ENCODE measurements at regions not wholly inside any gene's neighbourhood (a gene's known extent, or its start where the extent isn't known, plus 50 kb on each side); places are given as distances from the start of the nearest gene placed in this dataset.
"Not testable (repeated sequence)": the region's sequence is repeated elsewhere in the genome, so short reads cannot be mapped to it uniquely, and the experiment has no call there.

DNA sequence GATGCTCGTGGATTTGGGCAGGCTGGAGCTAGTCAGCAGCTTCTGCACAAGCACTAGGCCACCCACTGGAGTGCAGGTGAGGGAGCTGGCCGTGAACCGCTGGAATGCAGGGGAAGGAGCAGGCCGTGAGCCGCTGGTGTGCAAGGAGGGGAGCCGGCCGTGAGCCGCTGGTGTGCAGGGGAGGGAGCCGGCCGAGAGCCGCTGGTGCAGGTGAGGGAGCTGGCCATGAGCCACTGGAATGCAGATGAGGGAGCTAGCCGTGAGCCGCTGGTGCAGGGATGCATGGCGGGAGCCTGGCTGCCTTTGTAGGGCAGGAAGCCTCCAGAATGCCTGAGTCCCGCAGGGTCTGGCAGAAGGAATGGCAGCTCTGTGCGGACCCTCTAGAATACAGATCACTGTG is 4220.0 kb upstream of the OR11H1 start:
- Histone ChIP-seq H3K4me3 (no peak overlapping the region), H3K27me3 (replicated peaks; ENCODE audit: insufficient read depth) (no peaks in the 10 kb centered on the region), H3K36me3 (no peaks in the 10 kb centered on the region), H3K4me1 (ENCODE audit: control insufficient read depth in 1 of 2, low read depth in 2 of 2) (no peaks in the 10 kb centered on the region), H3K9me3 (peaks cover 3% of the 10 kb centered on the region), H3K27ac (no peak overlapping the region)
- TF ChIP-seq, protein P1, sequence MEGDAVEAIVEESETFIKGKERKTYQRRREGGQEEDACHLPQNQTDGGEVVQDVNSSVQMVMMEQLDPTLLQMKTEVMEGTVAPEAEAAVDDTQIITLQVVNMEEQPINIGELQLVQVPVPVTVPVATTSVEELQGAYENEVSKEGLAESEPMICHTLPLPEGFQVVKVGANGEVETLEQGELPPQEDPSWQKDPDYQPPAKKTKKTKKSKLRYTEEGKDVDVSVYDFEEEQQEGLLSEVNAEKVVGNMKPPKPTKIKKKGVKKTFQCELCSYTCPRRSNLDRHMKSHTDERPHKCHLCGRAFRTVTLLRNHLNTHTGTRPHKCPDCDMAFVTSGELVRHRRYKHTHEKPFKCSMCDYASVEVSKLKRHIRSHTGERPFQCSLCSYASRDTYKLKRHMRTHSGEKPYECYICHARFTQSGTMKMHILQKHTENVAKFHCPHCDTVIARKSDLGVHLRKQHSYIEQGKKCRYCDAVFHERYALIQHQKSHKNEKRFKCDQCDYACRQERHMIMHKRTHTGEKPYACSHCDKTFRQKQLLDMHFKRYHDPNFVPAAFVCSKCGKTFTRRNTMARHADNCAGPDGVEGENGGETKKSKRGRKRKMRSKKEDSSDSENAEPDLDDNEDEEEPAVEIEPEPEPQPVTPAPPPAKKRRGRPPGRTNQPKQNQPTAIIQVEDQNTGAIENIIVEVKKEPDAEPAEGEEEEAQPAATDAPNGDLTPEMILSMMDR (IDR thresholded peaks at IDR 0.05) = no peak
- DNase-seq (ENCODE audit: low spot score) (no peak), ATAC-seq (ENCODE audit: insufficient number of reproducible peaks, low FRiP score, low read depth) (no peak)

DNA sequence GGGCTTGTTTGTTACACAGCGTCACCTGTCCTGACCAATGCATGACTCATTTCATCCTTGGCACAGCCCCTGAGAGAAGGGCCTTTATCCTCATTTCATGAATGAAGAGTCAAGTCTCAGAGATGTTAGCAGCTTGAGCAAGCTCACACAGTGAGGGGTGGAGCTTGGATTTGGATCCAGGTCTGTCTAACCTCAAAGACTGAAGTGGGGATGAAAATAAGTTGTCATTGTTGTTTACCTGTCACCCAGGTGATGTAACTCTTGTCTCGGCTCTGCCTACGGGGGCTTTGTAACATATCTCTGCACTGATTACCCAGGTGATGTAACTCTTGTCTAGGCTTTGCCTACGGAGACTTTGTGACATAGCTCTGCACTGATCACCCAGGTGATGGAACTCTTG is 4218.2 kb upstream of the OR11H1 start:
- ATAC-seq (ENCODE audit: insufficient number of reproducible peaks, low FRiP score, low read depth); H3K9me3 ChIP-seq; DNase-seq (ENCODE audit: low spot score); H3K4me3 ChIP-seq; H3K4me1 ChIP-seq (ENCODE audit: control insufficient read depth in 1 of 2, low read depth in 2 of 2); H3K27ac ChIP-seq; H3K36me3 ChIP-seq; H3K27me3 ChIP-seq (replicated peaks; ENCODE audit: insufficient read depth): not testable (repeated sequence)

DNA sequence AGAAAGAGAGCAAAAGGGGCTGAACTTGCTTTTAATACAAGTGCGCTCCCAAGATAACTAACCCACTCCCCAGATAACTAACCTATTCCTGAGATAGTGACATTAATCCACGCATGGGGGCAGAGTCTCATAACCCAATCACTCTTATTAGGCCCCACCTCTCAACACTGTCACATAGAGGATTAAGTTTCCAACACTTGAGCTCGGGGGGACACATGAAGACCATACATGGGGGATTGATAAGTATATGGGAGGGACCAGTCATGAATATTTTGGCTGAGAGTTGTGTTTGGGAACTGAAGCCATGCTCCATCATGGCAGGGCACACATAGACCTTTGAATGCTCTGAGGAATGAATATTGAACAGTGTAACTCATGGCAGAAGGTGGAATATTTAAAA is 4217.3 kb upstream of the OR11H1 start:
- H3K27me3 ChIP-seq (replicated peaks; ENCODE audit: insufficient read depth) = not testable (repeated sequence)

DNA sequence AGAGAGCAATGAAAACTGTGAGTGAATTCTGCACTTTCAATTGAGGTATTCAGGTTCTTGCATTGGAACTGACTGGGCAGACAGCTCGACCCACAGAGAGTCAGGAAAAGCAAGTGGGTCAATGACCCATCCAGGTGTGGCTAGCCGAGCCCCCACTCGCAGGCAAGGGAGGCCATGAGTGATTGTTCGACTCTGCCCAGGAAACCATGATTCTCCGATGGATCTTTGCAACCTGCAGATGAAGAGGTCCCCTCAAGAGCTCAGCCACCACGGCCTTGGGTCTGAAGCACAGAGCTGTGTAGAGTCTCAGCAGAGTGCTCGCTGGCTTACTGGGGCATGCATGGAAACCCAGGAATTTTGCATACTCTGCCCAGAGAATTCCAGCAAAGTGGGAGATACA is 4215.4 kb upstream of the OR11H1 start:
- not testable (repeated sequence) for DNase-seq (ENCODE audit: low spot score); H3K27ac ChIP-seq; ATAC-seq (ENCODE audit: insufficient number of reproducible peaks, low FRiP score, low read depth); H3K4me1 ChIP-seq (ENCODE audit: control insufficient read depth in 1 of 2, low read depth in 2 of 2); H3K36me3 ChIP-seq; H3K9me3 ChIP-seq; H3K4me3 ChIP-seq; H3K27me3 ChIP-seq (replicated peaks; ENCODE audit: insufficient read depth)

More for the DNA sequence above, 4217.3 kb upstream of the OR11H1 start:
- H3K4me3 ChIP-seq; H3K9me3 ChIP-seq; H3K36me3 ChIP-seq; H3K27ac ChIP-seq; ATAC-seq (ENCODE audit: insufficient number of reproducible peaks, low FRiP score, low read depth); DNase-seq (ENCODE audit: low spot score); H3K4me1 ChIP-seq (ENCODE audit: control insufficient read depth in 1 of 2, low read depth in 2 of 2): not testable (repeated sequence)

DNA sequence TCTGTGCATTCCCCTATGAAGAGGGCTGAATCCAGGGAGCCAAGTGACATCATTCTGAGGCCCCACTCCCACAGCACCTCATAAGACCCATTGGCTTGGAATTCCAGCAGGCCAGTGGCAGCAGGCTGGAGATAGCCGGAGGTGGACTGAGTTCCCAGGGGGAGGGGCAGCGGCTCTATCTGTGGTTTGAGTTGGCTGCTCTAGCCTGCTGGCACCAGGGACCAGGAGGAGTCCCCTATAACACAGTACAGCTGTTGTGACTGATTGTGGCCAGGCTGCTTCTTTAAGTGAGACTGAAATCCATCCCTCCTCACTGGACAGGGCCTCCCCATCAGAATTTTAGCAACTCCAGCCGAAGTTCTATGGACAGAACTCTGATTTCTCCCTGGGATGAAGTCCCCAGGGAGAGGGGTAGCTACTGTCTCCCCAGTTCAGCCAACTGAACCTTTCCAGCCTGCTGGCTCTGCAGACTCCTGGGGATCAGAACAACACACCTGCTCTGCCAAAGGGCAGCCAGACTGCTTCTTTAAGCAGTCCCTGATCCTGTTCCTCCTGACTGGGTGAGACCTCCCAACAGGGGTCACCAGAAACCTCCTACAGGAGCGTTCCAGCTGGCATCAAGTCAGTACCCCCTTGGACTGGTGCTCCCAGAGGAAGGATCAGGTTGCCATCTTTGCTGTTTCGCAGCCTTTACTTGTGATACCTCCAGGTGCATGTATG is 4214.8 kb upstream of the OR11H1 start:
- not testable (repeated sequence) for H3K9me3 ChIP-seq; H3K4me3 ChIP-seq; ATAC-seq (ENCODE audit: insufficient number of reproducible peaks, low FRiP score, low read depth); H3K27me3 ChIP-seq (replicated peaks; ENCODE audit: insufficient read depth); H3K36me3 ChIP-seq; H3K4me1 ChIP-seq (ENCODE audit: control insufficient read depth in 1 of 2, low read depth in 2 of 2); H3K27ac ChIP-seq; DNase-seq (ENCODE audit: low spot score)

DNA sequence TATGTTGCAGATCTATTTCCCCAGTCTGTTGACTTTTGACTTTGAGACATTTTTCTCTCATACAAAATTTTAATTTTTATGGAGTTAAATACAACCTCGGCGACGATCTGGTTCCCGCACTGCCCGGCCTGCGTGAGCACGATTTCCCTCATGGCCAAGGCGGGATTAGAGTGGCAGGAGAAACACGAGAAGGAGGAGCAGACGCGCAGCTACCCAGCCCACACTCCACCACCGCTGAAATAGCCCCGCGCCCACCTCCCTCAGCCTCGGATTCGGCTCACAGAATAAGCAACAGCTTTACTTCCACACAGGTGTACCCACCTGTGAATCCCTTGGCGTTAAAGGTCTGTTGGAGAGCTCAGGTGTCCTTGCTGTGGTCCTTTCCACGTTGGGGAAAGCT is 4209.4 kb upstream of the OR11H1 start:
- not testable (repeated sequence) for H3K27ac ChIP-seq; H3K9me3 ChIP-seq; H3K27me3 ChIP-seq (replicated peaks; ENCODE audit: insufficient read depth); DNase-seq (ENCODE audit: low spot score); ATAC-seq (ENCODE audit: insufficient number of reproducible peaks, low FRiP score, low read depth); H3K4me3 ChIP-seq; H3K4me1 ChIP-seq (ENCODE audit: control insufficient read depth in 1 of 2, low read depth in 2 of 2); H3K36me3 ChIP-seq

DNA sequence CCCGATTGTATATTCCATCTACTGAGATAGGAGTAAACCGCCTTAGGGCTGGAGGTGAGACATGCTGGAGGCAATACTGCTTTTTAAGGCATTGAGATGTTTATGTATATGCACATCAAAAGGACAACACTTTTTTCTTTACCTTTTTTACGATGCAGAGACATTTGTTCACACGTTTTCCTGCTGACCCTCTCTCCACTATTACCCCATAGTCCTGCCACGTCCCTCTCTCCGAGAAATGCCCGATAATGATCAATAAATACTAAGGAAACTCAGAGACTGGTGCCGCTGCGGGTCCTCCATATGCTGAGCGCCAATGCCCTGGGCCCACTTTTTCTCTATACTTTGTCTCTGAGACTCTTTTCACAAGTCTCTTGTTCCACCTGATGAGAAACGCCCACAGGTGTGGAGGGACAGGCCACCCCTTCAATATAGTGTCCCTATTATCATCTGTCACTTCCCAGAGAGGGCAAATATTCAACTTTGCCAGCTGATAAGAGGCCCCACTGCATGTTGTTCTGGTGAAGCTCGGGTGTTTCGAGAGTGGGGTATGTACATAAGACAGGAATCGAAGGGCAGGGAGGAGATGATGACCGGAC is 4203.5 kb upstream of the OR11H1 start:
- not testable (repeated sequence) for H3K9me3 ChIP-seq; H3K27me3 ChIP-seq (replicated peaks; ENCODE audit: insufficient read depth); H3K36me3 ChIP-seq; H3K4me1 ChIP-seq (ENCODE audit: control insufficient read depth in 1 of 2, low read depth in 2 of 2); ATAC-seq (ENCODE audit: insufficient number of reproducible peaks, low FRiP score, low read depth); H3K27ac ChIP-seq; H3K4me3 ChIP-seq; DNase-seq (ENCODE audit: low spot score)

DNA sequence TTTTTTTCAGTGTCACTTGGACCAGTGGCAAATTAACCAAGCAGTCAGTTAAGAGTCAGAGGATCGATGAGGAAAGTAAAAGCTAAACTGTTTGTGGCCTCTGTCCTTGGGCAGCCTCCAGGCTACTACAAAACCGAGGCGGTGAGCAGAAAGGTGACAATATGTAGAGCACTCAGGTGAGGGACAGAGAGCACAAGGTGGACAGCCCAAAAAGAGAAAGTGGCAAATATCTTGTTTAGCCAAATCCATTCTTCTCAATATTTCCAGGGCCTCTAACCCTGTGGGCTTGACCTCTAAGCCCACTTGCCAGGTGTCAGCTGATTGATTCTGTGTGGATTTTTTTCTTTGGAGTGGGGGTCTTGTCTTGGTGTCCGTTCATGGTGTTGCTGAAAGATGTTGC is 4202.2 kb upstream of the OR11H1 start:
- Histone ChIP-seq H3K36me3 (no peaks in the 10 kb centered on the region), H3K9me3 (peaks cover 6% of the 10 kb centered on the region), H3K27ac (no peak overlapping the region), H3K4me1 (ENCODE audit: control insufficient read depth in 1 of 2, low read depth in 2 of 2) (no peaks in the 10 kb centered on the region), H3K4me3 (no peak overlapping the region), H3K27me3 (replicated peaks; ENCODE audit: insufficient read depth) (no peaks in the 10 kb centered on the region)
- TF ChIP-seq, protein P1 (IDR thresholded peaks at IDR 0.05) = no peak
- ATAC-seq (ENCODE audit: insufficient number of reproducible peaks, low FRiP score, low read depth) (no peak), DNase-seq (ENCODE audit: low spot score) (no peak)

DNA sequence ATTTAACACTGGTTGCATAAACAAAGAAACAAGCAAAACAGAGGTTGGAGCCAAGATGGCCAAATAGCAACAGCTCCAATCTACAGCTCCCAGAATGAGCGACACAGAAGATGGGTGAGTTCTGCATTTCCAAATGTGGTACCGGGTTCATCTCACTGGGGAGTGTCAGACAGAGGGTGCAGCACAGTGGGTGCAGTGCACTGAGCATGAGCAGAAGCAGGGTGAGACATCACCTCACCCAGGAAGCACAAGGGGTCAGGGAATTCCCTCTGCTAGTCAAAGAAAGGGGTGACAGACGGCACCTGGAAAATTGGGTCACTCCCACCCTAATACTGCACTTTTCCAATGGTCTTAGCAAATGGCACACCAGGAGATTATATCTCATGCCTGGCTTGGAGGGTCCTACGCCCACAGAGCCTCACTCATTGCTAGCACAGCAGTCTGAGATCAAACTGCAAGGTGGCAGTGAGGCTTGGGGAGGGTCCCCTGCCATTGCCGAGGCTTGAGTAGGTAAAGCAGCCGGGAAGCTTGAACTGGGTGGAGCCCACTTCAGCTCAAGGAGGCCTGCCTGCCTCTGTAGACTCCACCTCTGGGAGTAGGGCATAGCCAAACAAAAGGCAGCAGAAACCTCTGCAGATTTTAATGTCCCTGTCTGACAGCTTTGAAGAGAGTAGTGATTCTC is 4186.5 kb upstream of the OR11H1 start:
- not testable (repeated sequence) for H3K27me3 ChIP-seq (replicated peaks; ENCODE audit: insufficient read depth); H3K4me3 ChIP-seq; DNase-seq (ENCODE audit: low spot score); H3K27ac ChIP-seq; H3K4me1 ChIP-seq (ENCODE audit: control insufficient read depth in 1 of 2, low read depth in 2 of 2); ATAC-seq (ENCODE audit: insufficient number of reproducible peaks, low FRiP score, low read depth); H3K36me3 ChIP-seq; H3K9me3 ChIP-seq

DNA sequence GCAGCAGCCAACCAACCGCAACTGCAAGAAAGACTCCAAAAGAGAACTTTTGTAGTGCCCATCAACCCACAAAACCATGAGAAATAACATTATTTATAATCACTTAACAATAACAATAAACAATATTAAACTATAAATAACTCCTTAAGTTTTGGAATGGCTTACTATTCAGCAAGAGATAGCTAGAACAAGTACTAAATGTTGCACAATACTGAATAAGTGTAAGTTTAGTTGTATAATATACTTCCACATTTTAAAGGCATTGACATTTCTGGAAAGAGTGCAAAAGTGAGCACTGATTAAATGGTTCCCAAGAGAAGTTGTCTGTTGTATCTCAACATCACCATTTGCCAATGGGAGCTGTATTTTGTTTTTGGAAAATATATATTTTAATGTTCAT is 4176.8 kb upstream of the OR11H1 start:
- not testable (repeated sequence) for ATAC-seq (ENCODE audit: insufficient number of reproducible peaks, low FRiP score, low read depth); H3K36me3 ChIP-seq; H3K9me3 ChIP-seq; H3K4me3 ChIP-seq; DNase-seq (ENCODE audit: low spot score); H3K4me1 ChIP-seq (ENCODE audit: control insufficient read depth in 1 of 2, low read depth in 2 of 2); H3K27ac ChIP-seq; H3K27me3 ChIP-seq (replicated peaks; ENCODE audit: insufficient read depth)

Measured in thoracic aorta (tissue), 2 donors.